K562 (cell line): ENCODE measurements at regions not wholly inside any gene's neighbourhood (a gene's known extent, or its start where the extent isn't known, plus 50 kb on each side); places are given as distances from the start of the nearest gene placed in this dataset.

ENCODE experiments used
- DPF2 ChIP-seq: fragments of 450-650 bp; IDR thresholded peaks from 2 replicates; pipeline ENCODE4 v1.6.1; 2016
- EHMT2 ChIP-seq: fragments of 450-650 bp; IDR thresholded peaks from 2 replicates; pipeline ENCODE4 v1.6.1; 2018; ENCODE audit warnings: antibody characterized with exemption
- KAT2B ChIP-seq: IDR thresholded peaks from one replicate; pipeline ENCODE4 v1.6.1; 2012; ENCODE audit warnings: low read depth, mild to moderate bottlenecking, control low read depth, inconsistent platforms, low read length, moderate library complexity
- KDM4B ChIP-seq, 2 experiments: fragments of 450-650 bp in 1 of 2; sonication (generic) in 1 of 2; IDR thresholded peaks; 2 replicates each; pipeline ENCODE4 v1.6.1; 2016 to 2017; ENCODE audit warnings: borderline replicate concordance in 2 of 2, antibody characterized with exemption in 1 of 2, low read depth in 1 of 2, mild to moderate bottlenecking in 1 of 2
- SRSF7 ChIP-seq: fragments of 200-400 bp; formaldehyde crosslinking; optimal IDR thresholded peaks from 2 replicates; pipeline ENCODE3; 2017; ENCODE audit warnings: mild to moderate bottlenecking, low read depth, low read length
- ZNF232 ChIP-seq: sonication (generic); formaldehyde crosslinking; IDR thresholded peaks from 2 replicates; pipeline ENCODE4 v1.8.0; 2022; ENCODE audit warnings: mild to moderate bottlenecking, missing genetic modification reagents
- ZNF644 ChIP-seq: fragments of 200-800 bp; sonication (Bioruptor generic); IDR thresholded peaks from 2 replicates; pipeline ENCODE4 v1.6.1; 2016; ENCODE audit warnings: low read depth, missing genetic modification characterization, missing compliant biosample characterization
- TF ChIP-seq, protein P1 (sequence below), 2 experiments: fragments of 450-650 bp; formaldehyde crosslinking in 1 of 2; IDR thresholded peaks; 2 replicates each; pipeline versions ENCODE4 v1.4.0 to v1.6.1; 2014 to 2020; ENCODE audit warnings: mild to moderate bottlenecking in 2 of 2, borderline replicate concordance in 1 of 2, low read depth in 1 of 2
- TF ChIP-seq, protein P2 (sequence below), 3 experiments: IDR thresholded peaks in 2 of 3; conservative IDR thresholded peaks in 1 of 3; 2 replicates each; pipeline ENCODE4 v1.5.1; 2011 to 2012; ENCODE audit warnings: low read length in 3 of 3, mild to moderate bottlenecking in 3 of 3, control low read depth in 2 of 3, improper control_type of control experiment in 1 of 3, inconsistent platforms in 1 of 3, low read depth in 1 of 3, mixed read lengths in 1 of 3, moderate library complexity in 1 of 3; ENCODE audit not compliant: insufficient read depth in 2 of 3

DNA sequence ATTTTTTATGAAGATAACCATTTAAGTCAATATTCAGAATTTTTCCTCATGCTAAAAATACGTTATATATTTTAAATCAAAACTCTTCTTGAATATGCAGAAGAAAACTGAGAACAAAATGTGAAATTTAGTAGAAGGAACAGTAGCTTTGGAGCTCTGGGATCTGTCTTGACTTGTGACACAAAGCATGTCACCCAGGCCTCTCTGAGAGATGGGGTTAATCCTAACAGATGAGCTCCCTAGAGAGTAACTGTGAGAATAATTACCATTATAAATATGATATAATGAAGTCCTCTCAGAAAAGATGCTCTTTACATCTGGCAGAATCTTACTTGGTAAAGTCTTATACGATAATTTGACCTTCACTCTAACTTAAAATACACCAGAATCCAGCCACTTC, 272.0 kb downstream of the PTPRC start:
- no peak for TF ChIP-seq EHMT2
- no peak for TF ChIP-seq ZNF644 (tag)
- TF ChIP-seq, protein P1, sequence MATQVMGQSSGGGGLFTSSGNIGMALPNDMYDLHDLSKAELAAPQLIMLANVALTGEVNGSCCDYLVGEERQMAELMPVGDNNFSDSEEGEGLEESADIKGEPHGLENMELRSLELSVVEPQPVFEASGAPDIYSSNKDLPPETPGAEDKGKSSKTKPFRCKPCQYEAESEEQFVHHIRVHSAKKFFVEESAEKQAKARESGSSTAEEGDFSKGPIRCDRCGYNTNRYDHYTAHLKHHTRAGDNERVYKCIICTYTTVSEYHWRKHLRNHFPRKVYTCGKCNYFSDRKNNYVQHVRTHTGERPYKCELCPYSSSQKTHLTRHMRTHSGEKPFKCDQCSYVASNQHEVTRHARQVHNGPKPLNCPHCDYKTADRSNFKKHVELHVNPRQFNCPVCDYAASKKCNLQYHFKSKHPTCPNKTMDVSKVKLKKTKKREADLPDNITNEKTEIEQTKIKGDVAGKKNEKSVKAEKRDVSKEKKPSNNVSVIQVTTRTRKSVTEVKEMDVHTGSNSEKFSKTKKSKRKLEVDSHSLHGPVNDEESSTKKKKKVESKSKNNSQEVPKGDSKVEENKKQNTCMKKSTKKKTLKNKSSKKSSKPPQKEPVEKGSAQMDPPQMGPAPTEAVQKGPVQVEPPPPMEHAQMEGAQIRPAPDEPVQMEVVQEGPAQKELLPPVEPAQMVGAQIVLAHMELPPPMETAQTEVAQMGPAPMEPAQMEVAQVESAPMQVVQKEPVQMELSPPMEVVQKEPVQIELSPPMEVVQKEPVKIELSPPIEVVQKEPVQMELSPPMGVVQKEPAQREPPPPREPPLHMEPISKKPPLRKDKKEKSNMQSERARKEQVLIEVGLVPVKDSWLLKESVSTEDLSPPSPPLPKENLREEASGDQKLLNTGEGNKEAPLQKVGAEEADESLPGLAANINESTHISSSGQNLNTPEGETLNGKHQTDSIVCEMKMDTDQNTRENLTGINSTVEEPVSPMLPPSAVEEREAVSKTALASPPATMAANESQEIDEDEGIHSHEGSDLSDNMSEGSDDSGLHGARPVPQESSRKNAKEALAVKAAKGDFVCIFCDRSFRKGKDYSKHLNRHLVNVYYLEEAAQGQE (IDR thresholded peaks at IDR 0.05; ENCODE audit: borderline replicate concordance), result no peak
- TF ChIP-seq, protein P1 (CRISPR knock-in tag; IDR thresholded peaks at IDR 0.05; ENCODE audit: low read depth), result no peak
- TF ChIP-seq, protein P2, sequence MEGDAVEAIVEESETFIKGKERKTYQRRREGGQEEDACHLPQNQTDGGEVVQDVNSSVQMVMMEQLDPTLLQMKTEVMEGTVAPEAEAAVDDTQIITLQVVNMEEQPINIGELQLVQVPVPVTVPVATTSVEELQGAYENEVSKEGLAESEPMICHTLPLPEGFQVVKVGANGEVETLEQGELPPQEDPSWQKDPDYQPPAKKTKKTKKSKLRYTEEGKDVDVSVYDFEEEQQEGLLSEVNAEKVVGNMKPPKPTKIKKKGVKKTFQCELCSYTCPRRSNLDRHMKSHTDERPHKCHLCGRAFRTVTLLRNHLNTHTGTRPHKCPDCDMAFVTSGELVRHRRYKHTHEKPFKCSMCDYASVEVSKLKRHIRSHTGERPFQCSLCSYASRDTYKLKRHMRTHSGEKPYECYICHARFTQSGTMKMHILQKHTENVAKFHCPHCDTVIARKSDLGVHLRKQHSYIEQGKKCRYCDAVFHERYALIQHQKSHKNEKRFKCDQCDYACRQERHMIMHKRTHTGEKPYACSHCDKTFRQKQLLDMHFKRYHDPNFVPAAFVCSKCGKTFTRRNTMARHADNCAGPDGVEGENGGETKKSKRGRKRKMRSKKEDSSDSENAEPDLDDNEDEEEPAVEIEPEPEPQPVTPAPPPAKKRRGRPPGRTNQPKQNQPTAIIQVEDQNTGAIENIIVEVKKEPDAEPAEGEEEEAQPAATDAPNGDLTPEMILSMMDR (IDR thresholded peaks at IDR 0.05 in 2 of 3, conservative IDR thresholded peaks at IDR 0.05 in 1 of 3; ENCODE audit: insufficient read depth in 2 of 3, low read depth in 1 of 3, low read length in 3 of 3), result no peak
- no peak for TF ChIP-seq KDM4B (IDR thresholded peaks at IDR 0.05; ENCODE audit: borderline replicate concordance in 2 of 2, low read depth in 1 of 2)
- TF ChIP-seq SRSF7, result no peak
- no peak for TF ChIP-seq KAT2B
- no peak for TF ChIP-seq DPF2
- no peak for TF ChIP-seq ZNF232 (CRISPR knock-in tag)
